NB4 (cell line): ENCODE measurements at regions not wholly inside any gene's neighbourhood (a gene's known extent, or its start where the extent isn't known, plus 50 kb on each side); places are given as distances from the start of the nearest gene placed in this dataset.

Experiments
- CTCF ChIP-seq: IDR thresholded peaks from one replicate; pipeline ENCODE4 v1.5.1; 2012; ENCODE audit warnings: low read depth, low read length
- MAX ChIP-seq: IDR thresholded peaks from 2 replicates; pipeline ENCODE4 v1.6.1; 2011; ENCODE audit warnings: low read depth, low read length
- MYC ChIP-seq: IDR thresholded peaks from 2 replicates; pipeline ENCODE4 v1.6.1; 2011; ENCODE audit warnings: low read depth, low read length
- POLR2A ChIP-seq: IDR thresholded peaks from 2 replicates; pipeline ENCODE4 v1.6.1; 2011; ENCODE audit warnings: mild to moderate bottlenecking; ENCODE audit not compliant: insufficient read length; ENCODE audit errors: extremely low read depth

GRCh38 chr13:90254437-90254836, 1093.0 kb upstream of the MIR17HG start:
- TF ChIP-seq CTCF (no peak), POLR2A (no peak), MAX (no peak), MYC (no peak)
